GM23338 (cell line): ENCODE measurements at regions not wholly inside any gene's neighbourhood (a gene's known extent, or its start where the extent isn't known, plus 50 kb on each side); places are given as distances from the start of the nearest gene placed in this dataset.

Experiments
- ATAC-seq: fragments of 200-7000 bp; cut with Tn5 transposase; 3 replicates; pipeline ENCODE4 v1.9.1; 2020
- DNase-seq: peaks from one replicate; pipeline ENCODE4 v3.0.0-alpha.2; 2015; ENCODE audit warnings: low spot score
- H2AFZ ChIP-seq: fragments of 200-600 bp; sonication (generic); 2 replicates; pipeline ENCODE4 v1.8.0; 2016; ENCODE audit warnings: antibody characterized with exemption, mild to moderate bottlenecking, moderate library complexity
- H3F3A ChIP-seq: fragments of 200-600 bp; sonication (generic); replicated peaks from 2 replicates; pipeline ENCODE4 v1.8.0; 2017; ENCODE audit warnings: antibody characterized with exemption, mixed run types, low read depth
- H3K27ac ChIP-seq: fragments of 200-600 bp; sonication (generic); 2 replicates; pipeline ENCODE4 v1.6.1; 2016; ENCODE audit warnings: low read depth
- H3K27me3 ChIP-seq: fragments of 200-600 bp; sonication (generic); 2 replicates; pipeline ENCODE4 v1.8.0; 2016; ENCODE audit warnings: mild to moderate bottlenecking, mixed run types, moderate library complexity; ENCODE audit not compliant: insufficient read depth
- H3K36me3 ChIP-seq: fragments of 200-600 bp; sonication (generic); 2 replicates; pipeline ENCODE4 v1.8.0; 2016; ENCODE audit warnings: mild to moderate bottlenecking; ENCODE audit not compliant: insufficient read depth
- H3K4me1 ChIP-seq: fragments of 200-600 bp; sonication (generic); 2 replicates; pipeline ENCODE4 v1.8.0; 2016; ENCODE audit warnings: mild to moderate bottlenecking, moderate library complexity; ENCODE audit not compliant: insufficient read depth
- H3K4me2 ChIP-seq: fragments of 200-600 bp; sonication (generic); 2 replicates; pipeline ENCODE4 v1.7.1; 2017; ENCODE audit warnings: mixed run types
- H3K4me3 ChIP-seq: fragments of 200-600 bp; sonication (generic); 2 replicates; pipeline ENCODE4 v1.6.1; 2016; ENCODE audit warnings: mixed run types
- H3K79me2 ChIP-seq: fragments of 200-600 bp; sonication (generic); replicated peaks from 2 replicates; pipeline ENCODE4 v1.8.0; 2017; ENCODE audit warnings: mild to moderate bottlenecking; ENCODE audit not compliant: insufficient read depth
- H3K9me2 ChIP-seq: fragments of 200-600 bp; sonication (generic); 2 replicates; pipeline ENCODE4 v1.8.0; 2017; ENCODE audit not compliant: insufficient read depth
- H4K20me1 ChIP-seq: fragments of 200-600 bp; sonication (generic); replicated peaks from 2 replicates; pipeline ENCODE4 v1.8.0; 2017; ENCODE audit warnings: mild to moderate bottlenecking; ENCODE audit not compliant: insufficient read depth
- H3K27ac Mint-ChIP-seq: 2 replicates; pipeline ENCODE4 v1.8.0; 2020; ENCODE audit warnings: inconsistent platforms, mild to moderate bottlenecking, moderate library complexity, mixed read lengths
- H3K27me3 Mint-ChIP-seq: 3 replicates; pipeline ENCODE4 v1.8.0; 2022; ENCODE audit warnings: low read depth, mild to moderate bottlenecking, moderate library complexity, mixed read lengths, inconsistent platforms; ENCODE audit not compliant: insufficient read depth, poor library complexity
- H3K36me3 Mint-ChIP-seq: 3 replicates; pipeline ENCODE4 v1.8.0; 2021; ENCODE audit warnings: low read depth, mild to moderate bottlenecking, inconsistent platforms, moderate library complexity, mixed read lengths
- H3K4me1 Mint-ChIP-seq: 3 replicates; pipeline ENCODE4 v1.8.0; 2020; ENCODE audit warnings: mild to moderate bottlenecking, inconsistent platforms, mixed read lengths
- H3K4me3 Mint-ChIP-seq: 3 replicates; pipeline ENCODE4 v1.8.0; 2021; ENCODE audit warnings: moderate library complexity, mild to moderate bottlenecking, inconsistent platforms, mixed read lengths
- H3K9me3 Mint-ChIP-seq: 3 replicates; pipeline ENCODE4 v1.8.0; 2020; ENCODE audit warnings: moderate library complexity, mild to moderate bottlenecking, inconsistent platforms, mixed read lengths
- JUNB ChIP-seq: IDR thresholded peaks from one replicate; pipeline ENCODE4 v1.6.1; 2016; ENCODE audit warnings: antibody characterized with exemption; ENCODE audit not compliant: unreplicated experiment
- NANOG ChIP-seq: IDR thresholded peaks from 2 replicates; pipeline ENCODE4 v1.6.1; 2016; ENCODE audit warnings: antibody characterized with exemption, borderline replicate concordance
- POLR2AphosphoS5 ChIP-seq: IDR thresholded peaks from 2 replicates; pipeline ENCODE4 v1.6.1; 2016; ENCODE audit warnings: antibody characterized with exemption, low read depth
- STAT1 ChIP-seq: IDR thresholded peaks from one replicate; pipeline ENCODE4 v1.6.1; 2016; ENCODE audit warnings: antibody characterized with exemption; ENCODE audit not compliant: unreplicated experiment
- ZNF114 ChIP-seq: fragments of 250-450 bp; sonication (Bioruptor Pico); IDR thresholded peaks from 2 replicates; pipeline ENCODE4 v1.5.0; 2020; ENCODE audit warnings: mild to moderate bottlenecking, moderate library complexity
- ZNF462 ChIP-seq: fragments of 250-450 bp; sonication (Bioruptor Pico); IDR thresholded peaks from 2 replicates; pipeline ENCODE4 v1.5.0; 2020; ENCODE audit warnings: mild to moderate bottlenecking, moderate library complexity
- TF ChIP-seq, protein P1 (sequence below): IDR thresholded peaks from one replicate; pipeline ENCODE4 v1.6.1; 2018; ENCODE audit warnings: antibody characterized with exemption; ENCODE audit not compliant: unreplicated experiment

- peaks cover 3% of the 10 kb centered on the region; the same call in 1 of the 2 replicates for H3K9me2 ChIP-seq
- H4K20me1 ChIP-seq = no peaks in the 10 kb centered on the region
- H3K79me2 ChIP-seq = no peaks in the 10 kb centered on the region
- DNase-seq (no peak), ATAC-seq (no peak)
- H3F3A ChIP-seq = no peaks in the 10 kb centered on the region
- H3K36me3 ChIP-seq = no peaks in the 10 kb centered on the region
- H3K27me3 ChIP-seq = no peaks in the 10 kb centered on the region
- no peaks in the 10 kb centered on the region; the same call in 2 of the 3 replicates for H3K36me3 Mint-ChIP-seq
- H3K4me2 ChIP-seq = no peak overlapping the region
- H2AFZ ChIP-seq = no peak overlapping the region
- H3K27me3 Mint-ChIP-seq = no peaks in the 10 kb centered on the region
- no peak overlapping the region for H3K27ac ChIP-seq
- no peak overlapping the region for H3K4me3 ChIP-seq
- H3K4me1 ChIP-seq = peaks cover 19% of the 10 kb centered on the region
- no peaks in the 10 kb centered on the region for H3K9me3 Mint-ChIP-seq
- TF ChIP-seq ZNF462 (CRISPR knock-in tag) (no peak), NANOG (no peak), POLR2AphosphoS5 (no peak), ZNF114 (no peak)
- no peak overlapping the region for H3K4me3 Mint-ChIP-seq
- no peak overlapping the region for H3K27ac Mint-ChIP-seq
- peaks cover 22% of the 10 kb centered on the region for H3K4me1 Mint-ChIP-seq
These were observed 170.1 kb upstream of the S1PR3 start for GRCh38 chr9:88821033-88821745.

GRCh38 chr9:88821746-88822106, 169.5 kb upstream of the S1PR3 start:
- Mint-ChIP-seq H3K27me3 (no peaks in the 10 kb centered on the region), H3K9me3 (no peaks in the 10 kb centered on the region), H3K36me3 (no peaks in the 10 kb centered on the region; the same call in 2 of the 3 replicates), H3K4me3 (no peak overlapping the region), H3K4me1 (peaks cover 22% of the 10 kb centered on the region), H3K27ac (no peak overlapping the region)
- ATAC-seq (no peak), DNase-seq (no peak)
- no peaks in the 10 kb centered on the region for H3K36me3 ChIP-seq
- H2AFZ ChIP-seq = no peak overlapping the region
- no peaks in the 10 kb centered on the region for H3F3A ChIP-seq
- H3K27ac ChIP-seq = no peak overlapping the region
- no peaks in the 10 kb centered on the region for H3K27me3 ChIP-seq
- H3K4me3 ChIP-seq = no peak overlapping the region
- peaks cover 3% of the 10 kb centered on the region; the same call in 1 of the 2 replicates for H3K9me2 ChIP-seq
- TF ChIP-seq JUNB = no peak
- TF ChIP-seq ZNF114 = no peak
- TF ChIP-seq NANOG = no peak
- TF ChIP-seq STAT1 = no peak
- TF ChIP-seq, protein P1, sequence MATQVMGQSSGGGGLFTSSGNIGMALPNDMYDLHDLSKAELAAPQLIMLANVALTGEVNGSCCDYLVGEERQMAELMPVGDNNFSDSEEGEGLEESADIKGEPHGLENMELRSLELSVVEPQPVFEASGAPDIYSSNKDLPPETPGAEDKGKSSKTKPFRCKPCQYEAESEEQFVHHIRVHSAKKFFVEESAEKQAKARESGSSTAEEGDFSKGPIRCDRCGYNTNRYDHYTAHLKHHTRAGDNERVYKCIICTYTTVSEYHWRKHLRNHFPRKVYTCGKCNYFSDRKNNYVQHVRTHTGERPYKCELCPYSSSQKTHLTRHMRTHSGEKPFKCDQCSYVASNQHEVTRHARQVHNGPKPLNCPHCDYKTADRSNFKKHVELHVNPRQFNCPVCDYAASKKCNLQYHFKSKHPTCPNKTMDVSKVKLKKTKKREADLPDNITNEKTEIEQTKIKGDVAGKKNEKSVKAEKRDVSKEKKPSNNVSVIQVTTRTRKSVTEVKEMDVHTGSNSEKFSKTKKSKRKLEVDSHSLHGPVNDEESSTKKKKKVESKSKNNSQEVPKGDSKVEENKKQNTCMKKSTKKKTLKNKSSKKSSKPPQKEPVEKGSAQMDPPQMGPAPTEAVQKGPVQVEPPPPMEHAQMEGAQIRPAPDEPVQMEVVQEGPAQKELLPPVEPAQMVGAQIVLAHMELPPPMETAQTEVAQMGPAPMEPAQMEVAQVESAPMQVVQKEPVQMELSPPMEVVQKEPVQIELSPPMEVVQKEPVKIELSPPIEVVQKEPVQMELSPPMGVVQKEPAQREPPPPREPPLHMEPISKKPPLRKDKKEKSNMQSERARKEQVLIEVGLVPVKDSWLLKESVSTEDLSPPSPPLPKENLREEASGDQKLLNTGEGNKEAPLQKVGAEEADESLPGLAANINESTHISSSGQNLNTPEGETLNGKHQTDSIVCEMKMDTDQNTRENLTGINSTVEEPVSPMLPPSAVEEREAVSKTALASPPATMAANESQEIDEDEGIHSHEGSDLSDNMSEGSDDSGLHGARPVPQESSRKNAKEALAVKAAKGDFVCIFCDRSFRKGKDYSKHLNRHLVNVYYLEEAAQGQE = no peak
- no peaks in the 10 kb centered on the region for H4K20me1 ChIP-seq
- H3K4me1 ChIP-seq = peaks cover 19% of the 10 kb centered on the region
- no peaks in the 10 kb centered on the region for H3K79me2 ChIP-seq
- H3K4me2 ChIP-seq = no peak overlapping the region
